H7 (cell line): ENCODE measurements at regions not wholly inside any gene's neighbourhood (a gene's known extent, or its start where the extent isn't known, plus 50 kb on each side); places are given as distances from the start of the nearest gene placed in this dataset.

Source experiments
- DNase-seq: peaks from one replicate; pipeline ENCODE4 v3.0.0; 2012
- H3K27me3 ChIP-seq: 2 replicates; pipeline ENCODE4 v1.6.0; 2011; ENCODE audit warnings: mild to moderate bottlenecking, low read length; ENCODE audit not compliant: control insufficient read depth, insufficient read depth
- H3K36me3 ChIP-seq: replicated peaks from 2 replicates; pipeline ENCODE4 v1.5.1; 2011; ENCODE audit warnings: low read length; ENCODE audit not compliant: control insufficient read depth, insufficient read depth
- H3K4me3 ChIP-seq: 2 replicates; pipeline ENCODE4 v1.5.1; 2011; ENCODE audit warnings: low read depth, mild to moderate bottlenecking, control low read depth, low read length, moderate library complexity; ENCODE audit not compliant: insufficient read depth

- Histone ChIP-seq H3K4me3 (no peak overlapping the region), H3K27me3 (no peaks in the 10 kb centered on the region), H3K36me3 (no peaks in the 10 kb centered on the region)
- DNase-seq = no peak
These were observed 155.1 kb upstream of the ZNF32 start for GRCh38 chr10:43803791-43804190.

- DNase-seq = no peak
- H3K27me3 ChIP-seq = no peaks in the 10 kb centered on the region
- no peaks in the 10 kb centered on the region for H3K36me3 ChIP-seq
- H3K4me3 ChIP-seq = no peak overlapping the region
These were observed 154.5 kb upstream of the ZNF32 start for GRCh38 chr10:43802988-43803696.

GRCh38 chr10:43801626-43802025 lies 152.9 kb upstream of the ZNF32 start:
- H3K36me3 ChIP-seq = no peaks in the 10 kb centered on the region
- DNase-seq = no peak

GRCh38 chr10:43801140-43801539 lies 152.5 kb upstream of the ZNF32 start:
- H3K27me3 ChIP-seq = no peaks in the 10 kb centered on the region
- no peaks in the 10 kb centered on the region for H3K36me3 ChIP-seq
- H3K4me3 ChIP-seq = no peak overlapping the region
- DNase-seq = no peak

More at GRCh38 chr10:43801626-43802025, 152.9 kb upstream of the ZNF32 start:
- H3K4me3 ChIP-seq = no peak overlapping the region
- no peaks in the 10 kb centered on the region for H3K27me3 ChIP-seq

DNA sequence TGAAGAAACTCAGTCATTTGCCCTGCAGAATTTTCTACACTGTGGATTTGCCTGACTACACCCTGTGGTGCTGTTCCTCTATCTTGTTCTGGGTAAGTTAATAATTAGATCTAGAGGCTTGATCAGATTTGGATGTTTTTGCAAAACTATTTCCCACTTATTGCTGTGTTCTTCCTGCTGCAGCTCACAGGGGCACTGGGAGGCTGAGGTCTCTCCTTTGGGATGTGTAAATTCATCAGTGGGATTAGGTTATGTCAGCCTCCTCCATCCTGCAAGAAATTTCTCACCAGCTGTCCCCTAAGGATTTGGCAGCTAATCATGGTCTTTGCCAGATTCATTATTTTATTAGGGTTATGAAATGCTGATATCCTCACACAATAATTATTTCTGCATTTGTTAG lies 148.1 kb upstream of the ZNF32 start:
- Histone ChIP-seq H3K27me3 (no peaks in the 10 kb centered on the region), H3K36me3 (no peaks in the 10 kb centered on the region), H3K4me3 (no peak overlapping the region)
- DNase-seq = no peak

DNA sequence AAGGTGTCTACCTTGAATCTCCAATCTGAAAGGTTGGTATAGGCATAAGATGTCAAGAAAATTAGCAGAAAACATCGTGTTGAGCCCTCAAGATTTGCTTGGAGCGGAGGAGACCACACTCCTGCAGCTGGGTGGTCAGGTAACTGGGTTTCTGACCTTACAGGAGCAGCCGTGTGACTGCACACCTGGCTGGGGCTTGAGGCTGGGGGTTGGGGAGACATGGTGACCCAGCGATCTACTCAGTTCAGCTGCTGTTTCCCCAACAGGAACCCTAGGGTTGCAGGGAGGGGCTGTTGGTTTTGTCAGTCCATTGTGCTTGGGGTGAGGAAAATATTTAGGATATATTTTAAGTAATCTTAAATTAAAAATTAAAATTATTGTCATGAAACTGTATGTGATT lies 147.0 kb upstream of the ZNF32 start:
- Histone ChIP-seq H3K36me3 (no peaks in the 10 kb centered on the region), H3K27me3 (no peaks in the 10 kb centered on the region), H3K4me3 (no peak overlapping the region)
- DNase-seq = no peak

DNA sequence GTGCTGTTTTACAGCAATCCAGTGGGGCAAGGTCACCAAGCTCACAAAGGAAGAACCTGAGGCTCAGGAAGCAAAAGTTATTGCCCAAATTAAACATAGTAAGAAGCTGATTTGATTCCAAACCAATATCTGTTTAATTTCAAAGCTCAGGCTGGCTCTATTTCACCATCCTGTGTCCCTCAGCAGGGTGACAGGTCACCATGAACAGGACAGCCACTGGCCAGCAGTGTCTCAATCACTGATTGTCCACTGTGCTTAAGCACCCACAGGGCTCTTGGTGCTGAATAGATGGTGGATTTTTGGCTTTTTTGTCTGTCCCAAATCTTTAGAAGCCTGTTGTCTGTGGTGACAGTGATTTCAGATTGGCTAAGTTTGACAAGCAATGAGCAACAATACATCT lies 146.4 kb upstream of the ZNF32 start:
- H3K4me3 ChIP-seq = no peak overlapping the region
- H3K36me3 ChIP-seq = no peaks in the 10 kb centered on the region
- H3K27me3 ChIP-seq = no peaks in the 10 kb centered on the region
- DNase-seq = no peak

DNA sequence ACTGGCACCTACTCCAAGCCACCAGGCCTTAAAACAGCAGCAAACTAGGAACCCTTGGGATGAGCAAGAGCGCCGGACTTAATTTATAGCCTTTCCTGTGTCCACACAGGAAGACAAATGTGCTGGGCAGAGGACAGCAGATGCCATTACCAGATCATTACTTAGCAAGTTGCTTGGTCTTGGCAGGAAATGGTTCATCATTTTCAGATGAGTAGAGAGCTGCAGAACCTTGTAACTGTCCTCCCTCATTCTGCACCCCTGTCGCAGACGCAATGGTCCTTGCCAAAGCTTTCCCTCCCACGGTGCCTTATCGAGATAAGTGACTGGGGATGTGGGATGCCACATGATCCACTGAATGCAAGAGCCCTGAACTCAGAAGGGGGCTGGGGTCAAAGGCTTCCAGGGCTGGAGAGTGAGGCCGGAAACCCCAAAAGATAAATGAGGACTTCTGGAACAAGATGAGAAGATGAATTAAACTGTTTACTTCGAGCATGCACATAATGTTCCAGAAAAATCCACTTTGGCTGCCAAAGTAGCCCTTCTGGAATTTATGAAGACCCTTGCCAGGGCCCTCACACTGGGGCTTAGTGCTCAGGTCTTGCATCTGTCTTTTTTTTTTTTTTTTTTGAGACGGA lies 145.6 kb upstream of the ZNF32 start:
- H3K27me3 ChIP-seq = no peaks in the 10 kb centered on the region
- no peak overlapping the region for H3K4me3 ChIP-seq
- DNase-seq = no peak
- H3K36me3 ChIP-seq = no peaks in the 10 kb centered on the region

- Histone ChIP-seq H3K4me3 (no peak overlapping the region), H3K27me3 (no peaks in the 10 kb centered on the region), H3K36me3 (no peaks in the 10 kb centered on the region)
- no peak for DNase-seq
These were observed 145.0 kb upstream of the ZNF32 start for GRCh38 chr10:43793704-43794103.

DNA sequence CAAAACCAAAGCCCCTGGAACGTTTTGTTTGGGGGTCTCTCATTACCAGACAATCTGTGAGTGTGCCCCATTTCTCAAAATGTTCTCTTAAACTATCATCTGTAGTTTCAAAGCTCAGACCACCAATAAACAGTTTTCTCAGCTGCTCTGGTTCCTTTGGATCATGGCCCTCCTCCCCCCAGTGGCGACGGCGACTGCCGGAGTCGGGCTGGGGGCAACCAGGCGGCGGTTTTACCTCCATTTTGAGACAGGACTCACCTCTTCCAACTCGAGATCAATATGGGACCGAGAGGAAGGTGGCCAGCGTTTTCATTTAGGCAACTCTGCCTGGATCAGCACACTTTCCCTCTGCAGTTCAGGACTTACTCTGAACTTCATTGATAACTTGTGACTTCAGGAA lies 141.5 kb upstream of the ZNF32 start:
- no peaks in the 10 kb centered on the region for H3K27me3 ChIP-seq
- no peaks in the 10 kb centered on the region for H3K36me3 ChIP-seq
- DNase-seq = no peak
- no peak overlapping the region for H3K4me3 ChIP-seq

DNA sequence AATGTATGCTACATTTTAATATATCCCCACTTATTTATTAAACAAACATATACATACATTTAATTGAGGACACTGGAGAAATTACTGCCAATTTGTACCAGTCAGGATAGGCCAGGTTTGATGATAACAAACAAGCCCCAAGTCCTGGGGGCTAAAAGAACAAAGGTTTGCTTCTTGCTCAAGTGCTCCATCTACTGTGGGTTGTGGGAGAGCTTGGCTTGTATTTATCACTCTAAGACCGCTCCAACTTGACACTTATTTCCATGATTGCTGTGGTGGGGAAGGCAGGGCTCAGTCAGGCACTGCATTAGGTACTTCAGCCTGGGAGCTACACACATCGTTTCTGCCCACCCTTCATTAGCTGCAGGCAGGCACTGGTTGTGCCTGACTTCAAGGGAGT lies 136.6 kb upstream of the ZNF32 start:
- peak; percentile 52 for DNase-seq
- no peak overlapping the region for H3K4me3 ChIP-seq
- no peaks in the 10 kb centered on the region for H3K36me3 ChIP-seq
- no peaks in the 10 kb centered on the region for H3K27me3 ChIP-seq

DNA sequence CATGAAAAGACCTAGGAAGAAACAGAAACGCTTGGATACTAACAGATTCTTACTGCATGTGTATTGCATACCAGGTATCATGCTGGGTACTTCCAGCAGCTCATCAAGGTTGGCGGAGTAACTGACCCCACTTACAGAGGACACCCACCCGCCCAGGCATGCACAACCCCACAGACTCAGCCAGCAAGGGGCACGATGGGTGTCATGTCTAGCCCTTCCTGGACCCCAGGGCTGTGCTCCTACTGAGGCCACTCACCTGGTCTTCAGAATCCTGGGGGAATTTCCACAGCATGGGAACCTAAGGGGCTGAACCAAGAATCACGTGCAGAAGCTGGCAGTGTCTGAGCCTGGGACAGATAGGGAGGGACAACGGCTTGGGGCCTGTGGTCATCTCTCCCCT lies 134.1 kb upstream of the ZNF32 start:
- Histone ChIP-seq H3K27me3 (no peaks in the 10 kb centered on the region), H3K4me3 (no peak overlapping the region), H3K36me3 (no peaks in the 10 kb centered on the region)
- DNase-seq = no peak

GRCh38 chr10:43781480-43782361 lies 133.0 kb upstream of the ZNF32 start:
- Histone ChIP-seq H3K4me3 (no peak overlapping the region), H3K27me3 (no peaks in the 10 kb centered on the region)
- no peak for DNase-seq

GRCh38 chr10:43778571-43778970 lies 129.9 kb upstream of the ZNF32 start:
- Histone ChIP-seq H3K27me3 (no peaks in the 10 kb centered on the region), H3K4me3 (no peak overlapping the region), H3K36me3 (no peaks in the 10 kb centered on the region)
- DNase-seq = no peak

More at GRCh38 chr10:43781480-43782361, 133.0 kb upstream of the ZNF32 start:
- H3K36me3 ChIP-seq = no peaks in the 10 kb centered on the region

- H3K36me3 ChIP-seq = no peaks in the 10 kb centered on the region
- H3K4me3 ChIP-seq = no peak overlapping the region
- no peak for DNase-seq
- no peaks in the 10 kb centered on the region for H3K27me3 ChIP-seq
These were observed 126.7 kb upstream of the ZNF32 start for GRCh38 chr10:43775384-43775783.
